Retinal pigment epithelial cell (primary cell): ENCODE measurements at regions not wholly inside any gene's neighbourhood (a gene's known extent, or its start where the extent isn't known, plus 50 kb on each side); places are given as distances from the start of the nearest gene placed in this dataset.

Experiments used
- DNase-seq: peaks from one replicate; pipeline ENCODE4 v3.0.0-alpha.2; 2010; ENCODE audit warnings: low read depth
- H3K4me3 ChIP-seq: 2 replicates; pipeline ENCODE4 v1.5.1; 2011; ENCODE audit warnings: mild to moderate bottlenecking, low read length, control low read depth, moderate library complexity
- TF ChIP-seq, protein P1 (sequence below): conservative IDR thresholded peaks from 2 replicates; pipeline ENCODE4 v1.5.1; 2011; ENCODE audit warnings: low read depth, low read length, control low read depth, inconsistent platforms

DNA sequence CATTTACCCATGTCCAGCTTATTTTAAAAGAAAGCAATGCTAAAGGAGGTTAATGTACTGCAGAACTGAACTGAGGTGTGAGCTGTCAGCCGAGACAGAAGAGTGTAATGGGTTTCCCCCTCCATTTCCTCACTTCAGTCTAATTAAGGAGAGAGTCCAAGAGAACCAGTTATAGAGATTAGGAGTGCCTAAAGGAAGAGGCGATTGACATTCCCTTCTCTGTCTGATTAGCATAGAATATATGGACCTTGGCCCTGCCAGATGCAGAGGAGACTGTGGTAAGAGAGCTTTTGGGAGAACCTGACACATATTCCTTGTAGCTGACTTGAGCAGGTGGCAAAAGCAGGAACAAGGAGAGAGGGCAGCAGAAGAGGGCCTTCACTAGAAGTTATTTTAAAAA is 137.5 kb upstream of the INPP4B start:
- DNase-seq, result no peak
- TF ChIP-seq, protein P1, sequence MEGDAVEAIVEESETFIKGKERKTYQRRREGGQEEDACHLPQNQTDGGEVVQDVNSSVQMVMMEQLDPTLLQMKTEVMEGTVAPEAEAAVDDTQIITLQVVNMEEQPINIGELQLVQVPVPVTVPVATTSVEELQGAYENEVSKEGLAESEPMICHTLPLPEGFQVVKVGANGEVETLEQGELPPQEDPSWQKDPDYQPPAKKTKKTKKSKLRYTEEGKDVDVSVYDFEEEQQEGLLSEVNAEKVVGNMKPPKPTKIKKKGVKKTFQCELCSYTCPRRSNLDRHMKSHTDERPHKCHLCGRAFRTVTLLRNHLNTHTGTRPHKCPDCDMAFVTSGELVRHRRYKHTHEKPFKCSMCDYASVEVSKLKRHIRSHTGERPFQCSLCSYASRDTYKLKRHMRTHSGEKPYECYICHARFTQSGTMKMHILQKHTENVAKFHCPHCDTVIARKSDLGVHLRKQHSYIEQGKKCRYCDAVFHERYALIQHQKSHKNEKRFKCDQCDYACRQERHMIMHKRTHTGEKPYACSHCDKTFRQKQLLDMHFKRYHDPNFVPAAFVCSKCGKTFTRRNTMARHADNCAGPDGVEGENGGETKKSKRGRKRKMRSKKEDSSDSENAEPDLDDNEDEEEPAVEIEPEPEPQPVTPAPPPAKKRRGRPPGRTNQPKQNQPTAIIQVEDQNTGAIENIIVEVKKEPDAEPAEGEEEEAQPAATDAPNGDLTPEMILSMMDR, result no peak
- H3K4me3 ChIP-seq, result no peak overlapping the region

DNA sequence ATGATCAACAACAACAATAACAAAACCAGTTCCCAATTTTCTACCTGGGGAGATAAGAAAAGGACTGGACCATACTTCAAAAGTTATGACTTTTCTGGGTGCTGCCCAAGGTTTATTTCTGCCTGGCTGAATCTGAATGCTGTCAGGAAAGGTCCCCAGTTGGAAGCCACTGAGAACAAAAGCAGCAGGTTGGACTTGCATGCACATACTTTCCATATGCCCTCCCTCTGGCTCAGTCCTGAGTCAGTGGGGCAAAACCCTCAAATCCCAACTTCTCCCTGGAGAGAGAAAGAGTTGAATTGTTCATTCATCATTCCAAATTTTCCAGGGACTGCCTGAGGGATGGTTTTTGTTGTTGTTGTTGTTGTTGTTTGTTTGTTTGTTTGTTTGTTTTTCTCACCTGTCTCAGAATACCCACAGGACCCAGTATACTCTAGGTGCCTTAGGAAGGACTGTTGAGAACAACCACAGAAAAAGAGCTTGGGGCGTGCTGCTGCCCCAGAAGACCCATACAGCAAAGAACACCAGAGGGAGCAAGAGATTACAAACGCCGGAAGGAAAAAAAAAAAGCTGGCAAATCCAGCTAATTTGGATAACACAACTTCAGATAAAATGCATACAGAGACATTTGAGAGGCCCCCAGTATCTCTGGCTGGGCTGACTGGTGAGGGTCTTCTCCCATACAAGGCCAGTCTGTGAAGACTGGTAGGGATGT is 138.9 kb upstream of the INPP4B start:
- H3K4me3 ChIP-seq, result no peak overlapping the region
- DNase-seq, result peak; percentile 4
- TF ChIP-seq, protein P1, result peak; percentile 68

DNA sequence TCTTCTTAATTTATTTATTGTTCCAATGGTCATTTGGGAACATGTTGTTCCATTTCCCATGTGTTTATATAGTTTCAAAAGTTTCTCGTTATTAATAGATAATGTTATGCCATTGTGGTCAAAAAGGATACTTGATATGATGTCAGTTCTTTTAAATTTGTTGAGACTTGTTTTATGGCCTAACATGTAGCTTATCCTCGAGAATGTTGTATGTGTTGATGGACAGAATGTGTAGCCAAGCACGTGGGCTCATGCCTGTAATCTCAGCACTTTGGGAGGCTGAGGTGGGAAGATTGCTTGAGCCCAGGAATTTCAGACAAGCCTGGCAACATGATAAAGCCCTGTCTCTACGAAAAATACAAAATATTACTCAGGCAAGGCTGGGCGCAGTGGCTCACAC is 168.5 kb upstream of the USP38 start:
- TF ChIP-seq, protein P1, result no peak
- DNase-seq, result no peak

DNA sequence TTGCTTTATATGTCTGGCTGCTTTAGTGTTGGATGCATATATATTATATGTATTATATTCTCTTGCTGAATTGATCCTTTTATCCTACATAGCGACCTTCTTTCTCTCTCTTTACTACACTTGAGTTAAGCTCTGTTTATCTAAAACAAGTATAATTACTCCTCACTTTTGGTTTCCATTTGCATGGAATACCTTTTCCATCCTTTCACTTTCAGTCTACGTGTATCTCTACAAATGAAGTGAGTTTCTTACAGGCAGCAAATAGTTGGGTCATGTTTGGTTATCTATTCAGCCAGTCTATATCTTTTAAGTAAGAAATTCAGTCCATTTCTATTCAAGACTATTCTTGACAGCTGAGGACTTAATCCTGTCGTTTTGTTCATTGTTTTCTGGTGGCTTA is 167.5 kb upstream of the USP38 start:
- no peak overlapping the region for H3K4me3 ChIP-seq
- TF ChIP-seq, protein P1, result no peak
- DNase-seq, result no peak

More for the DNA sequence above, 168.5 kb upstream of the USP38 start:
- no peak overlapping the region for H3K4me3 ChIP-seq

DNA sequence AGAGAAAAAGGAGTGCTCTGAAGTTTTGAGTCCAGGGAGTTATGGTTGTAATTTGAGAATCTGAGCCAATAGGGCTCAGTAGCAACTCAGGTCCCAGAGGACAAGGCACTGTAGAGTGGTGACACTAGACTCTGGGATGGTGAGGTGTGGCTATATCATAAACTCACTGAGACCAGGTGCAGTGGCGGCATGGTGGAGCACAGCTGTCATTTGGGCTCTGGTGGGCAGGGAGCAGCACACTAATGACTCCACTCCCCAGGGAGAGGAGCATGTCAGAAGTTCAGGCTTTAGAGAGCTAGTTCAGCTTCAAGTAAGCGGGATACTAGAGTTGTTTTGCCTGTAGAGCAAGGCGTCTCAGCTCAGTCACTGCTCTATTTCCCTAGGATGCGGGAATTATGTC is 165.4 kb upstream of the USP38 start:
- no peak for DNase-seq
- TF ChIP-seq, protein P1, result no peak
- H3K4me3 ChIP-seq, result no peak overlapping the region

DNA sequence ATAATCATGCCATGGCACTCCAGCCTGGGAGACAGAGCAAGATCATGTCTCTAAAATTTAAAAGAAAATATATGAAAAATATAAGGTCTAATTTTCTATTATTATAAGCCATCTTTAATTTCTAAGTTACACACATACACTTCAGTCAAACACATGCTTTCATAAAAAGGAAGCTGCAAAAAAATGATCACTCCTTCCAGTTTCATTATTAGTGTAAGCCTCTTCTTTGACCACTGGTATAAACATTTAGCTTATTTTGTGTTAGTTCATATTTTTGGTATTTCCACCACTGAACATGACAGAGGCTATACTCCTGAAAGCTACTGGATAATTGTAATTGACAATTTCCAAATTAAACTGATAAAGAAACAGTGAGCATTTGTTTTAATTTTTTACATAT is 163.3 kb upstream of the USP38 start:
- no peak overlapping the region for H3K4me3 ChIP-seq
- DNase-seq, result no peak
- TF ChIP-seq, protein P1, result no peak

DNA sequence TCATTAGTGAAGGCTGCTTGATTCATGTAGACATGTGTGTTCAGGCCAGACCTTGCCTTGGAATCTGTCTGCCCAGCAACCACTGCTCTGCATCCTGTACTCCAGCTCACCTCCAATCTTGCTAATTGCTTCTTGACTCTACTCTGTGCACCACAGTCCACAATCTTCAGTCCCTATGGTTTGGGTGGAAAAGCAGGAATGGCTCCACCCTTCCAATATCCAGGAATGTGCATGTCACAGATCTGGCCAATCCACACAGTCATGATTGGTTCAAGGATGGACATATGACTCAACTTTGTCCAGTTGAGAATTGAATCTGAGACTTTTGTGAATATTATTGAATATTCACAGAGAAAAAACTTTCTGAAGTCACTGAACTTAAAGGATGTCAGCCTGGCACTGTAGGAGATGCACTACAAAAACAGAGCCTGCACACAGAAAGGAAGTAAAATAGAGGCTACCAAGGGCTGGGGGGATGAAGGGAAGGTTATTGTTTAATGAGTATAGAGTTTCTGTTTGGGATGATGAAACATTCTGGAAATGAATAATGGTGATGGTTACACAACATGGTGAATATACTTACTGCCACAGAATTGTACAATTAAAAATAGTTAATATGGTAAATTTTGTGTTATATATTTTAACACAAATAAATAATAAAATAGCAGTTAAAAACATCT is 161.3 kb upstream of the USP38 start:
- no peak overlapping the region for H3K4me3 ChIP-seq
- TF ChIP-seq, protein P1, result no peak
- DNase-seq, result no peak
